H9 (cell line): ENCODE measurements at regions not wholly inside any gene's neighbourhood (a gene's known extent, or its start where the extent isn't known, plus 50 kb on each side); places are given as distances from the start of the nearest gene placed in this dataset.
A peak's percentile ranks its signal among the peaks of the same experiment; 100 is the strongest.
"Not testable (repeated sequence)": the region's sequence is repeated elsewhere in the genome, so short reads cannot be mapped to it uniquely, and the experiment has no call there.

ENCODE experiments used
- DNase-seq: peaks from one replicate; pipeline ENCODE4 v3.0.0-alpha.2; 2017
- H2AFZ ChIP-seq: one replicate; pipeline ENCODE4 v1.6.1; 2013; ENCODE audit warnings: mild to moderate bottlenecking, low read length, control low read depth, moderate library complexity
- H2AK5ac ChIP-seq: 2 replicates; pipeline ENCODE4 v1.6.1; 2013; ENCODE audit warnings: low read length, control low read depth, mixed read lengths; ENCODE audit not compliant: insufficient read length
- H2BK120ac ChIP-seq: one replicate; pipeline ENCODE4 v1.6.1; 2013; ENCODE audit warnings: low read depth, mild to moderate bottlenecking, low read length, control low read depth, inconsistent platforms; ENCODE audit not compliant: poor library complexity, severe bottlenecking
- H2BK12ac ChIP-seq: 2 replicates; pipeline ENCODE4 v1.6.1; 2013; ENCODE audit warnings: low read length, control low read depth, mixed read lengths, low read depth; ENCODE audit not compliant: insufficient read length
- H2BK15ac ChIP-seq: 2 replicates; pipeline ENCODE4 v1.6.1; 2013; ENCODE audit warnings: low read depth, low read length, control low read depth
- H2BK20ac ChIP-seq: one replicate; pipeline ENCODE4 v1.6.1; 2013; ENCODE audit warnings: low read depth, mild to moderate bottlenecking, low read length, control low read depth, inconsistent platforms; ENCODE audit not compliant: poor library complexity, severe bottlenecking
- H2BK5ac ChIP-seq: 2 replicates; pipeline ENCODE4 v1.6.1; 2013; ENCODE audit warnings: low read length, control low read depth, mixed read lengths; ENCODE audit not compliant: insufficient read length
- H3K14ac ChIP-seq: 2 replicates; pipeline ENCODE4 v1.6.1; 2013; ENCODE audit warnings: low read length, control low read depth; ENCODE audit not compliant: insufficient read depth
- H3K18ac ChIP-seq: 2 replicates; pipeline ENCODE4 v1.6.1; 2013; ENCODE audit warnings: low read depth, mild to moderate bottlenecking, mixed read lengths, low read length, control low read depth; ENCODE audit not compliant: insufficient read length
- H3K23ac ChIP-seq: 2 replicates; pipeline ENCODE4 v1.6.1; 2013; ENCODE audit warnings: low read length, control low read depth, mixed read lengths, low read depth; ENCODE audit not compliant: insufficient read length
- H3K23me2 ChIP-seq: 2 replicates; pipeline ENCODE4 v1.6.1; 2013; ENCODE audit warnings: low read depth, mild to moderate bottlenecking, mixed read lengths, low read length, control low read depth; ENCODE audit not compliant: insufficient read length, poor library complexity, severe bottlenecking
- H3K27ac ChIP-seq: 2 replicates; pipeline ENCODE4 v1.5.1; 2013; ENCODE audit warnings: low read length, control low read depth, mixed read lengths, low read depth; ENCODE audit not compliant: insufficient read length
- H3K27me3 ChIP-seq: 2 replicates; pipeline ENCODE4 v1.6.1; 2013; ENCODE audit warnings: low read length, control low read depth, inconsistent platforms; ENCODE audit not compliant: insufficient read depth
- H3K4ac ChIP-seq: 2 replicates; pipeline ENCODE4 v1.6.1; 2013; ENCODE audit warnings: low read depth, mild to moderate bottlenecking, control low read depth, inconsistent platforms, low read length, moderate library complexity
- H3K4me1 ChIP-seq: 2 replicates; pipeline ENCODE4 v1.6.1; 2013; ENCODE audit warnings: low read length, control low read depth, inconsistent platforms; ENCODE audit not compliant: insufficient read depth
- H3K4me2 ChIP-seq: 2 replicates; pipeline ENCODE4 v1.6.1; 2013; ENCODE audit warnings: low read length, control low read depth, mixed read lengths; ENCODE audit not compliant: insufficient read length, insufficient read depth
- H3K56ac ChIP-seq: 2 replicates; pipeline ENCODE4 v1.6.1; 2013; ENCODE audit warnings: low read depth, mild to moderate bottlenecking, mixed read lengths, low read length, control low read depth; ENCODE audit not compliant: insufficient read length
- H3K79me1 ChIP-seq: 2 replicates; pipeline ENCODE4 v1.6.1; 2013; ENCODE audit warnings: low read depth, mild to moderate bottlenecking, moderate library complexity, low read length, control low read depth, inconsistent platforms; ENCODE audit not compliant: insufficient read depth, poor library complexity, severe bottlenecking
- H3K79me2 ChIP-seq: 2 replicates; pipeline ENCODE4 v1.6.1; 2013; ENCODE audit warnings: low read length, control low read depth, inconsistent platforms; ENCODE audit not compliant: insufficient read depth
- H3K9ac ChIP-seq: 2 replicates; pipeline ENCODE4 v1.6.1; 2013; ENCODE audit warnings: low read length, control low read depth, mixed read lengths; ENCODE audit not compliant: insufficient read length; ENCODE audit errors: extremely low read depth
- H3K9me3 ChIP-seq: one replicate; pipeline ENCODE4 v1.6.1; 2013; ENCODE audit warnings: low read depth, low read length, inconsistent platforms; ENCODE audit not compliant: control insufficient read depth
- H3T11ph ChIP-seq: one replicate; pipeline ENCODE4 v1.6.1; 2013; ENCODE audit warnings: mild to moderate bottlenecking, low read length, control low read depth, inconsistent platforms
- H4K20me1 ChIP-seq: one replicate; pipeline ENCODE4 v1.6.1; 2013; ENCODE audit not compliant: control insufficient read depth, insufficient read length, insufficient read depth
- H4K5ac ChIP-seq: 2 replicates; pipeline ENCODE4 v1.6.1; 2013; ENCODE audit warnings: low read depth, mild to moderate bottlenecking, mixed read lengths, low read length, control low read depth; ENCODE audit not compliant: insufficient read length
- H4K8ac ChIP-seq: replicated peaks from 2 replicates; pipeline ENCODE4 v1.6.1; 2013; ENCODE audit warnings: low read length, control low read depth, mixed read lengths, low read depth; ENCODE audit not compliant: insufficient read length
- H4K91ac ChIP-seq: 2 replicates; pipeline ENCODE4 v1.6.1; 2013; ENCODE audit warnings: low read depth, mild to moderate bottlenecking, moderate library complexity, mixed read lengths, low read length, control low read depth; ENCODE audit not compliant: insufficient read length
- H3K27ac Mint-ChIP-seq, 3 experiments: 2 replicates in 2 of 3; 3 replicates in 1 of 3; pipeline ENCODE4 v1.8.0; 2020 to 2021; ENCODE audit warnings: mixed read lengths in 3 of 3, mild to moderate bottlenecking in 1 of 3, moderate library complexity in 1 of 3
- H3K27me3 Mint-ChIP-seq: 2 replicates; pipeline ENCODE4 v1.8.0; 2021; ENCODE audit warnings: low read depth, mild to moderate bottlenecking, moderate library complexity, mixed read lengths
- H3K36me3 Mint-ChIP-seq, 3 experiments: 2 replicates in 2 of 3; 3 replicates in 1 of 3; pipeline ENCODE4 v1.8.0; 2020 to 2021; ENCODE audit warnings: low read depth in 3 of 3, mixed read lengths in 3 of 3; ENCODE audit not compliant: insufficient read depth in 1 of 3
- H3K4me1 Mint-ChIP-seq, 2 experiments: 2 replicates each; pipeline ENCODE4 v1.8.0; 2020; ENCODE audit warnings: mixed read lengths in 2 of 2
- H3K4me3 Mint-ChIP-seq, 2 experiments: 2 replicates in 1 of 2; 3 replicates in 1 of 2; pipeline ENCODE4 v1.8.0; 2020 to 2021; ENCODE audit warnings: mild to moderate bottlenecking in 2 of 2, mixed read lengths in 2 of 2, moderate library complexity in 1 of 2
- H3K9me3 Mint-ChIP-seq, 2 experiments: 2 replicates in 1 of 2; 3 replicates in 1 of 2; pipeline ENCODE4 v1.8.0; 2020; ENCODE audit warnings: mild to moderate bottlenecking in 2 of 2, mixed read lengths in 2 of 2, moderate library complexity in 1 of 2
- CTCF ChIP-seq: fragments of 200-600 bp; sonication (generic); conservative IDR thresholded peaks from 3 replicates; pipeline ENCODE4 v1.8.0; 2021; ENCODE audit warnings: antibody characterized with exemption, mild to moderate bottlenecking
- WGBS: extraction: QIAGEN DNeasy Blood & Tissue Kit; methylation state at CpG from one replicate; pipeline ENCODE4 v1.1.7; 2013; ENCODE audit warnings: missing lambda C conversion rate, low lambda C conversion rate, mixed read lengths; ENCODE audit not compliant: insufficient read length; ENCODE audit errors: extremely low coverage; 5-methylcytosine and 5-hydroxymethylcytosine counted together

GRCh38 chr15:96657096-96657495 lies 326.6 kb downstream of the NR2F2 start:
- H3K27me3 ChIP-seq = no peaks in the 10 kb centered on the region
- Mint-ChIP-seq H3K36me3 (no peaks in the 10 kb centered on the region; a peak in 1 of 7 replicates), H3K27ac (no peak overlapping the region), H3K4me3 (no peak overlapping the region), H3K4me1 (no peaks in the 10 kb centered on the region), H3K9me3 (peaks cover 0 to 3% of the 10 kb centered on the region in 2 experiments; a peak in 1 of 5 replicates), H3K27me3 (peaks cover 1% of the 10 kb centered on the region)
- no peak overlapping the region for H3K4ac ChIP-seq
- no peaks in the 10 kb centered on the region for H4K20me1 ChIP-seq
- no peak overlapping the region for H4K8ac ChIP-seq
- H2BK12ac ChIP-seq = no peak overlapping the region
- H3K79me1 ChIP-seq = no peaks in the 10 kb centered on the region
- no peak overlapping the region for H3K27ac ChIP-seq
- H2AFZ ChIP-seq = no peak overlapping the region
- no peak overlapping the region for H3K9ac ChIP-seq
- no peak overlapping the region for H3T11ph ChIP-seq
- H3K79me2 ChIP-seq = no peaks in the 10 kb centered on the region
- no peaks in the 10 kb centered on the region for H3K23me2 ChIP-seq
- no peak overlapping the region for H3K18ac ChIP-seq
- H3K23ac ChIP-seq = no peak overlapping the region
- H2AK5ac ChIP-seq = no peak overlapping the region
- H3K9me3 ChIP-seq = no peaks in the 10 kb centered on the region
- no peak overlapping the region for H2BK120ac ChIP-seq
- WGBS = no CpG with 5 or more reads among the region's 1 CpG
- H2BK15ac ChIP-seq = no peak overlapping the region
- DNase-seq = no peak
- H4K5ac ChIP-seq = no peak overlapping the region
- H2BK5ac ChIP-seq = no peak overlapping the region
- no peaks in the 10 kb centered on the region for H3K4me1 ChIP-seq
- peak; percentile 49 for TF ChIP-seq CTCF
- no peak overlapping the region for H4K91ac ChIP-seq
- H3K56ac ChIP-seq = no peak overlapping the region
- no peak overlapping the region for H2BK20ac ChIP-seq
- H3K14ac ChIP-seq = no peak overlapping the region
- H3K4me2 ChIP-seq = no peak overlapping the region

GRCh38 chr15:96666979-96667378 lies 336.5 kb downstream of the NR2F2 start:
- not testable (repeated sequence) for H4K8ac ChIP-seq, H3K79me2 ChIP-seq, H2BK12ac ChIP-seq, H3K4me1 Mint-ChIP-seq, H3K36me3 Mint-ChIP-seq, H3K27me3 Mint-ChIP-seq, H3K9ac ChIP-seq, H3K4me1 ChIP-seq, H2BK120ac ChIP-seq, H3T11ph ChIP-seq, H3K27ac ChIP-seq, H3K4ac ChIP-seq, H3K18ac ChIP-seq, H4K91ac ChIP-seq, H3K4me3 Mint-ChIP-seq, H3K23ac ChIP-seq, H2BK15ac ChIP-seq, H3K14ac ChIP-seq, H3K23me2 ChIP-seq, H3K27ac Mint-ChIP-seq, H2AFZ ChIP-seq, H3K27me3 ChIP-seq, H2AK5ac ChIP-seq, DNase-seq, H4K5ac ChIP-seq, H3K4me2 ChIP-seq, H3K56ac ChIP-seq, H2BK20ac ChIP-seq, H3K79me1 ChIP-seq, H3K9me3 ChIP-seq, H4K20me1 ChIP-seq, H2BK5ac ChIP-seq
- no CpG with 5 or more reads among the region's 3 CpGs for WGBS
- H3K9me3 Mint-ChIP-seq = peaks cover 2 to 11% of the 10 kb centered on the region in 2 experiments; a peak in 3 of 5 replicates
